ENCODE measurements at regions not wholly inside any gene's neighbourhood (a gene's known extent, or its start where the extent isn't known, plus 50 kb on each side); places are given as distances from the start of the nearest gene placed in this dataset.

DNA sequence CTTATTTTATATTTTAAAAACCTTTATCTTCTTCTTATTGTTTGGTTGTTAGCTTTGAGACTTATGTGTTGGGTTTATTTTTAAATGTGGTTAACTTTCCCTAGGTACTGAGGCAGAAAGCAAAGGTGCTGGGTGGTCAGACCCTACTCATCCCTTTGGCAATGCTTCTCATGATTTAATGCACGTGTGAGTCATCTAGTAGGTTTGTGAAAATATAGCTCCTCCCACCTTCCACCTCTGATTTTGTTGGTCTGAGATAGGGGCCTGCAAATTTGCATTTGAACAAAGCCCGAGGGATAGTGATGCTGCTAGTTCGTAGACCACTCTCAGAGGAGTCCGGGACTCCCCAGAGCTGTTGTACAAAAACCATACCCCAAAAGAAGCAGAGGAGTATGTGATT lies 771.3 kb upstream of the ARGLU1 start:
- Mint-ChIP-seq H3K27ac (ENCODE audit: unreplicated experiment) (no peak overlapping the region), H3K4me3 (ENCODE audit: unreplicated experiment) (no peak overlapping the region), H3K36me3 (ENCODE audit: low read depth) (no peaks in the 10 kb centered on the region), H3K4me1 (ENCODE audit: low read depth) (no peaks in the 10 kb centered on the region), H3K27me3 (ENCODE audit: low read depth) (peaks cover 1% of the 10 kb centered on the region), H3K9me3 (ENCODE audit: low read depth) (no peaks in the 10 kb centered on the region)
- DNase-seq (ENCODE audit: low spot score): no peak
- TF ChIP-seq, protein P1, sequence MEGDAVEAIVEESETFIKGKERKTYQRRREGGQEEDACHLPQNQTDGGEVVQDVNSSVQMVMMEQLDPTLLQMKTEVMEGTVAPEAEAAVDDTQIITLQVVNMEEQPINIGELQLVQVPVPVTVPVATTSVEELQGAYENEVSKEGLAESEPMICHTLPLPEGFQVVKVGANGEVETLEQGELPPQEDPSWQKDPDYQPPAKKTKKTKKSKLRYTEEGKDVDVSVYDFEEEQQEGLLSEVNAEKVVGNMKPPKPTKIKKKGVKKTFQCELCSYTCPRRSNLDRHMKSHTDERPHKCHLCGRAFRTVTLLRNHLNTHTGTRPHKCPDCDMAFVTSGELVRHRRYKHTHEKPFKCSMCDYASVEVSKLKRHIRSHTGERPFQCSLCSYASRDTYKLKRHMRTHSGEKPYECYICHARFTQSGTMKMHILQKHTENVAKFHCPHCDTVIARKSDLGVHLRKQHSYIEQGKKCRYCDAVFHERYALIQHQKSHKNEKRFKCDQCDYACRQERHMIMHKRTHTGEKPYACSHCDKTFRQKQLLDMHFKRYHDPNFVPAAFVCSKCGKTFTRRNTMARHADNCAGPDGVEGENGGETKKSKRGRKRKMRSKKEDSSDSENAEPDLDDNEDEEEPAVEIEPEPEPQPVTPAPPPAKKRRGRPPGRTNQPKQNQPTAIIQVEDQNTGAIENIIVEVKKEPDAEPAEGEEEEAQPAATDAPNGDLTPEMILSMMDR (IDR thresholded peaks at IDR 0.05): no peak

DNA sequence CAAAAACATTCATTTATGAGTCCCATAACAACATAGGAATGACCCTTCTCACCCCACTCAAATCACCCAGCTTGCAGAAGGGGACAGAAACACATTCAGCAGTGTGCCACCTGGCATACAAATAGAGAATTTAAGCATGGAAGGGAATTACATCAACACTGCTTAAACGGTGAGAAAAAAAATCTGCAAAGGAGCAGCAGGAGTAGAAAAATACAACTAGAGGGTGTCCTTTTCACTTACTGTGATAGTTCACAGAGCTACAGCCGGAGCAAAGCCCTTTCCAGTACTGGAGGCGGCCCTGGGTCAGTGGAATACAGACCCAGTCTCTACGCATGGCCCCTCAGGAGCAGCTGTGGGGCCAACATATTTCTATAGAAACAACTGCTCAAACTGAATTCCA lies 764.3 kb upstream of the ARGLU1 start:
- DNase-seq (ENCODE audit: low spot score): no peak
- no peak overlapping the region for H3K27ac Mint-ChIP-seq (ENCODE audit: unreplicated experiment)
- H3K27me3 Mint-ChIP-seq (ENCODE audit: low read depth): peaks cover 1% of the 10 kb centered on the region
- no peak overlapping the region for H3K4me3 Mint-ChIP-seq (ENCODE audit: unreplicated experiment)
- TF ChIP-seq, protein P1 (IDR thresholded peaks at IDR 0.05): no peak
- H3K4me1 Mint-ChIP-seq (ENCODE audit: low read depth): peaks cover 5% of the 10 kb centered on the region
- no peaks in the 10 kb centered on the region for H3K9me3 Mint-ChIP-seq (ENCODE audit: low read depth)
- H3K36me3 Mint-ChIP-seq (ENCODE audit: low read depth): no peaks in the 10 kb centered on the region

- H3K4me3 Mint-ChIP-seq (ENCODE audit: unreplicated experiment): no peak overlapping the region
- peaks cover 1% of the 10 kb centered on the region for H3K27me3 Mint-ChIP-seq (ENCODE audit: low read depth)
- peaks cover 5% of the 10 kb centered on the region for H3K4me1 Mint-ChIP-seq (ENCODE audit: low read depth)
- no peaks in the 10 kb centered on the region for H3K9me3 Mint-ChIP-seq (ENCODE audit: low read depth)
- H3K27ac Mint-ChIP-seq (ENCODE audit: unreplicated experiment): no peak overlapping the region
- no peaks in the 10 kb centered on the region for H3K36me3 Mint-ChIP-seq (ENCODE audit: low read depth)
- TF ChIP-seq, protein P1 (IDR thresholded peaks at IDR 0.05): no peak
- DNase-seq (ENCODE audit: low spot score): no peak
Observed at GRCh38 chr13:107331359-107331758, 763.4 kb upstream of the ARGLU1 start.

GRCh38 chr13:107330484-107330883 lies 762.5 kb upstream of the ARGLU1 start:
- Mint-ChIP-seq H3K4me1 (ENCODE audit: low read depth) (peaks cover 5% of the 10 kb centered on the region), H3K27ac (ENCODE audit: unreplicated experiment) (no peak overlapping the region), H3K27me3 (ENCODE audit: low read depth) (peaks cover 1% of the 10 kb centered on the region), H3K36me3 (ENCODE audit: low read depth) (no peaks in the 10 kb centered on the region), H3K4me3 (ENCODE audit: unreplicated experiment) (no peak overlapping the region), H3K9me3 (ENCODE audit: low read depth) (no peaks in the 10 kb centered on the region)
- no peak for DNase-seq (ENCODE audit: low spot score)
- TF ChIP-seq, protein P1 (IDR thresholded peaks at IDR 0.05): no peak

DNA sequence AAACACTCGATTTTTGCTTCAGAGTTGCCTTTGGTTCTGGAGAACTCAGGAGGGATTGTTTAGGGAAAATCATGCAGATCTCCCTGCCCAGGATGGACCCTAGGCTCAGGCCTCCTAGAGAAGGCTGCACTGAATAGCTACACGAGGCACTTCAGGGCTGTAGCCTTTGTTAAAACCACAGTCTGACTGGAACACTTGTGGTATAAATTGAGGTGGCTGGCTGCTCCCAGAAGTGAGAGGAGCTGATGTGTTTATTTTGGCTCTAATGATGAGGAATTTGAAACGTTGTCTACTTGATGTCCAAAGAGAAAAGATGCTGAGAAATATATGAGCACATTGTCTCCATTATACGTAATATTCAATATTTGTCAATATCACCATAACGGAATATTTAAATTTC lies 762.1 kb upstream of the ARGLU1 start:
- H3K36me3 Mint-ChIP-seq (ENCODE audit: low read depth): no peaks in the 10 kb centered on the region
- H3K27me3 Mint-ChIP-seq (ENCODE audit: low read depth): peaks cover 1% of the 10 kb centered on the region
- H3K4me1 Mint-ChIP-seq (ENCODE audit: low read depth): peaks cover 5% of the 10 kb centered on the region
- no peak for DNase-seq (ENCODE audit: low spot score)
- no peak overlapping the region for H3K27ac Mint-ChIP-seq (ENCODE audit: unreplicated experiment)
- H3K9me3 Mint-ChIP-seq (ENCODE audit: low read depth): no peaks in the 10 kb centered on the region
- H3K4me3 Mint-ChIP-seq (ENCODE audit: unreplicated experiment): no peak overlapping the region
- TF ChIP-seq, protein P1 (IDR thresholded peaks at IDR 0.05): no peak

All from chondrocyte (in vitro differentiated cells).